GM19467 (cell line): ENCODE measurements at regions not wholly inside any gene's neighbourhood (a gene's known extent, or its start where the extent isn't known, plus 50 kb on each side); places are given as distances from the start of the nearest gene placed in this dataset.
"Not testable (repeated sequence)": the region's sequence is repeated elsewhere in the genome, so short reads cannot be mapped to it uniquely, and the experiment has no call there.

Experiments
- ATAC-seq: cut with Tn5 transposase; IDR thresholded peaks from one replicate; pipeline ENCODE4 v1.9.1; 2021; ENCODE audit warnings: mild to moderate bottlenecking, moderate library complexity; ENCODE audit not compliant: unreplicated experiment

DNA sequence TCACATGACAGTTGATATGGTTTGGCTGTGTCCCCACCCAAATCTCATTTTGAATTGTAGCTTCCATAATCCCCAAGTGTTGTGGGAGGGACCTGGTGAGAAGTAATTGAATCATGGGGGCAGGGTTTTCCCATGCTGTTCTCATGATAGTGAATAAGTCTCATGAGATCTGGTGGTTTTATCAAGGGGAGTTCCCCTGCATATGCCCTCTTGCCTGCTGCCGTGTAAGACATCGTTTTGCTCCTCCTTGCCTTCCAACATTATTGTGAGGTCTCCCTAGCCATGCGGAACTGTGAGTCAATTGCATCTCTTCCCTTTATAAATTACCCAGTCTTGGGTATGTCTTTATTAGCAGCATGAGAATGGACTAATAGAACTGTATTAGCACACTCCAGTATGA, 382.4 kb upstream of the PODXL start:
- not testable (repeated sequence) for ATAC-seq

- no peak for ATAC-seq
These were observed 381.4 kb upstream of the PODXL start for GRCh38 chr7:131937868-131938267.

- ATAC-seq: no peak
These were observed 378.8 kb upstream of the PODXL start for GRCh38 chr7:131935180-131935579.

DNA sequence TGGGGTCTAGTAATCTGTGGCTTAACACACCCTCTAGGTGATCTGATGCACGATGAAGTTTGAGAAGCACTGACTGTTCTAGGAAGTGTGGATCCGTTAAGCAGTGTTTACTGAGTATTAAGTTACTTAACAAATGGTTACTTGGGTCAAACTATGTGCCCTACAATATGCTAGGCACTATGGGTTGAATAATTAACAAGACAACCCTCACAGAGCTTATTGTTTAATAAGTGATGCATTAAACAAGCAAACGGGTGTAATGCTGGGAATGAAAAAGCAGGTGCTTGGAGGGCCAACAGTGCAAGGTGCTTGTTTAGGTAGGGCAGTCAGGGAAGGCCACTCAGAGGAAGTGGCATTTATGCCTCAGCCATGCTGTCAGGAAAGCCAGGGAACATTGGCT, 378.0 kb upstream of the PODXL start:
- no peak for ATAC-seq

DNA sequence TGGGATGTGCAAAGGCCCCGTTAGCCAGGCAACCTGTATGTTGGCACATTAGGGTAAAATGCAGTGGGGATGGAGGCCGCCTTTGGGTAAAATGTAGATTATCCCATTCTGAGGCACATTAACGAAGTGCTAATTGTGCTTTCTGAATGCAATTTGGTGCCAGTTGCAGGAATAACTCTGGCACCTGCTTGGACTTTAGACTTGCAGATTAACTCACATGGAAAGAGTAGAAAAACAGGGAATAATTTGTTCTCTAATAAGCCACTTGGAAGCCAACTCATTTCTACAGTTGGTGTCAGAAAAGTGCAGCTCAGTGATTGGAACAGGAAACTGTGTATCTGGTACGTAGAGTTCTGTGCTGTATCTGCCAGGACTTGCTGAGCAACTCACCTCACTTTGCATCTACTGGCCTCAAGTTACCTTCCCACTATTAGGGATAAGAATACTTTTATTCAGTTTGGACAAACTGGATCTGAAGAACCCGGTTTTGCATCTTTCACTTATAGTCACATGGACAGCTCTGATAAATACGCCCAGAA, 377.4 kb upstream of the PODXL start:
- no peak for ATAC-seq

- ATAC-seq: not testable (repeated sequence)
These were observed 376.8 kb upstream of the PODXL start for GRCh38 chr7:131933219-131933618.

DNA sequence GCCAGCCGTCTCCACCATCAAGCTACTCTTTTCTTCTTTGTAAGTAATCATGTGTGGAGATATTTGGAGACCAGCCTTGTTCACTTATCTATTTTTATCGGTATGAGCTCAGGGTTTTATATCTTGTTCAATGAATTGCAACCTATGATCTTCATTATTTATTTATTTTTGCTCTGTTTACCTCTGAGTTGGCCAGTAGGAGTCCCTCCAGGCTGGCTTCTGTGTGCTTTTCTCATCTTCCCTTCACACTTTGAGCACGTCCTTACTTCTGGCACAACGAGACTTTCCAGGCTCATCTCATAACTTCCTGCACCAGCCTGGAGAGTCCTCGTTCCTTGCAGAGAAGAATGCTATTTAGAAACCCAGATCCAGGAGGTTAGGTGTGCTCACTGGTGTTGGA, 375.8 kb upstream of the PODXL start:
- no peak for ATAC-seq

- no peak for ATAC-seq
These were observed 374.9 kb upstream of the PODXL start for GRCh38 chr7:131931370-131931769.

GRCh38 chr7:131929632-131930031, 373.2 kb upstream of the PODXL start:
- ATAC-seq: no peak

DNA sequence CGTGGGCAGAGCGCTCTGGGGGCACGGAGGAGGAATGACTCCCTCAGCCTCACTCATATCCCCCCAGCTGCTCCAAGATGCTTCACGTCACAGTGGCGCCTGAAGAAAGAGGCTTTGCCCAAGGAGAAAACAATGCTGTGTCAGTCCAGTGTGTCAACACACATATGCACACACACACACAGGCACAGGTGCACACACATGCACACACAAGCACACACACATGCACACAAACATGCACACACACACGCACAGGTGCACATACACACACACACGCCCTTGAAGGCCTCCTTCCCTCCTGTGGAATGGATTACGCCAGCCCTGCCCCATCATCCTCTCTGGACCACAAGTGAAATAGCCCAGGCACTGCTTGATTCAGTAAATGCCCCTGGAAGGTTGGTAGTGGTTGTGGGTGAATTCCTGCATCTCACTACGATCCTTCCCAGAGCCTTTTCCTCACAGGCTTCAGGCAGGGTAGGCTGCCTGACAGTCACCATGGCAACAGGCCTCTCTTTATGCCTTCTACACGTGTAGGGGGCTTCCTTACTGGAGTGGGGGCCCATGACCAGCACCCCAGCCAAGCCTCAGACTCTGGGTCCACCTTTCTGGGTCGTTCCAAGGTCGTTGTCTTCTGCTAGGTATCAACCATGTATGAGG, 371.5 kb upstream of the PODXL start:
- no peak for ATAC-seq

GRCh38 chr7:131925636-131926035, 369.2 kb upstream of the PODXL start:
- ATAC-seq: no peak

DNA sequence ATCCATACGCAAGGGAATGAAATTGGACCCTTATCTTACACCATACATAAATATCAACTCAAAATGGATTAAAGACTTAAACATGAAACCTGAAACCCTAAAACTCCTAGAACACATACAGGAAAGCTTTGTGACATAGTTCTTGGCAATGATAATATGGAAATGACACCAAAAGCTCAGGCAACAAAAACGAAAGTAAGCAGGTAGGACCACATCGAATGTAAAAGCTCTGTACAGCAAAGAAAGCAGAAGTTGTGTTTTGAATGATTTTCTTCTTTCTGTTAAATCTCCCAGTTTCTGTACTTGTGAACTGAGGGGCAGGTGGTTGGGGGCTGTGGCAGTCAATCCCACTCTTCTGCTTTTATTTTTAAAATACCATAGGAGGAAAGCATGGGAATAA, 368.4 kb upstream of the PODXL start:
- ATAC-seq: no peak

DNA sequence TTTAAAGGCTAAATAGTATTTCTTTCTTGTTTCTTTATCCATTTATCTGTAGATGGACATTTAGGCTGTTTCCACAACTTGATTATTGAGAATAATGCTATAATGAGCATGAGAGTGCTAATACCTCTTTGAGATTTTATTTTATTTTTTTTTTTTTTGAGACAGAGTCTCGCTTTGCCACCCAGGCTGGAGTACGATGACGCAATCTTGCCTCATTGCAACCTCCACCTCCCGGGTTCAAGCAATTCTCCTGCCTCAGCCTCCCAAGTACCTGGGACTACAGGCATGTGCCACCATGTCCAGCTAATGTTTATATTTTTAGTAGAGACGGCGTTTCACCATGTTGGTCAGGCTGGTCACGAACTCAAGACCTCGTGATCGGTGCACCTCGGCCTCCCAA, 366.5 kb upstream of the PODXL start:
- ATAC-seq: not testable (repeated sequence)

DNA sequence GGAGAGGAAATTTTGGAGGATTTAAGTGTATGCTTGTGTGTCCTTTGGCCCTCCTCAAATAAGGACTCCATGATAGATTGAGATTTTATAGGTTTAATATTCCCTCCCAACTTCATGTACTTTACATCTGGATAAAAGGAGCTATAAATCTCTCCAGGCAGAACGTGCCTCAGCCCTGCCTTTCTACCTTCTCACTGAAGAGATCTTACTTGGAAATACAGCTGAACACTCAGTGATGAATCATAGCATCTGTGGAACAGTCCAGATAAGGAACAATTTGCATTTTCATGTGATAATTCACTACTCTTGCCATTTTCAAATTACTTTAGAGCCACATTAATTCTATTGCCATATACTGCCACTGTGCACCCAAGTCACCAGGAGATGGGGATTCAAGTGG, 364.6 kb upstream of the PODXL start:
- ATAC-seq: no peak

- ATAC-seq: no peak
These were observed 363.7 kb upstream of the PODXL start for GRCh38 chr7:131919920-131920709.

GRCh38 chr7:131911112-131911511, 354.7 kb upstream of the PODXL start:
- no peak for ATAC-seq

DNA sequence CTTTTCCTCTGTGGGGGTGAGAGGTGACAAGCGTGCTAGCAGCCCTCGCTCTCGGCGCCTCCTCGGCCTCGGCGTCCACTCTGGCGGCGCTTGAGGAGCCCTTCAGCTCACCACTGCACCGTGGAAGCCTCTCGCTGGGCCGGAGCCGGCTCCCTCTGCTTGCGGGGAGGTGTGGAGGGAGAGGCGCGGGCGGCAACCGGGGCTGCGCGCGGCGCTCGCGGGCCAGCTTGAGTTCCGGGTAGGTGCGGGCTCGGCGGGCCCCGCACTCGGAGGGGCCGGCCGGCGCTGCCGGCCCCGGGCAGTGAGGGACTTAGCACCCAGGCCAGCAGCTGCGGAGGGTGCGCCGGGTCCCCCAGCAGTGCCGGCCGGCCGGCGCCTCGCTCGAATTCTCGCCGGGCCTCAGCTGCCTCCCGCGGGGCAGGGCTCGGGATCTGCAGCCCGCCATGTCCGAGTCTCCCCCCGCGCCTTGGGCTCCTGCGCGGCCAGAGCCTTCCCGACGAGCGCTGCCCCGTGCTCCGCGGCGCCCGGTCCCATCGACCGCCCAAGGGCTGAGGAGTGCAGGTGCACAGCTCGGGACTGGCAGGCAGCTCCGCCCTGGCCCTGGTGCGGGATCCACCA, 352.8 kb upstream of the PODXL start:
- ATAC-seq: no peak

GRCh38 chr7:131908714-131909113, 352.3 kb upstream of the PODXL start:
- ATAC-seq: no peak

GRCh38 chr7:131905471-131905973, 349.1 kb upstream of the PODXL start:
- no peak for ATAC-seq

GRCh38 chr7:131904760-131905327, 348.4 kb upstream of the PODXL start:
- no peak for ATAC-seq

DNA sequence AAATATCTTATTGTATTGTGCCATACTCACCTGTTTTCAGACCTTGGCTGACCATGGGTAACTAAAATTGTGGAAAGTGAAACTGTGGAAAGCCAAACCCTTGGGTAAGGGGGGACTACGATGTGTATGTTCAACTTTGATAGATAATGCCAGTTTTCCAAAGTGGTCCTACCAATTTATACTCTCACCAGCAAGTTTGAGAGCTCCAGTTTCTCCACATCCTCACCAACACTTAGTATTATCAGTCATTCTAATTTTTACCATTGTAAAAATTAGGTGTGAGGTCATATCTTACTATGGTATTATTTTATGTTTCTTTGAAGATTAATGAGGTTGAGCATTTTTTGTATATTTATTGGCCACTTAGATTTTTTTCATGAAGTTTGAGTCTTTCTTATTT, 346.9 kb upstream of the PODXL start:
- ATAC-seq: no peak
